ENCODE measurements at regions not wholly inside any gene's neighbourhood (a gene's known extent, or its start where the extent isn't known, plus 50 kb on each side); places are given as distances from the start of the nearest gene placed in this dataset.

GRCh38 chr16:86899757-86900156 is 321.4 kb downstream of the FOXL1 start:
- no peaks in the 10 kb centered on the region for H3K9me3 ChIP-seq
- no peak for DNase-seq
- no peaks in the 10 kb centered on the region for H3K36me3 ChIP-seq (ENCODE audit: low read depth, missing control alignments)
- TF ChIP-seq, protein P1, sequence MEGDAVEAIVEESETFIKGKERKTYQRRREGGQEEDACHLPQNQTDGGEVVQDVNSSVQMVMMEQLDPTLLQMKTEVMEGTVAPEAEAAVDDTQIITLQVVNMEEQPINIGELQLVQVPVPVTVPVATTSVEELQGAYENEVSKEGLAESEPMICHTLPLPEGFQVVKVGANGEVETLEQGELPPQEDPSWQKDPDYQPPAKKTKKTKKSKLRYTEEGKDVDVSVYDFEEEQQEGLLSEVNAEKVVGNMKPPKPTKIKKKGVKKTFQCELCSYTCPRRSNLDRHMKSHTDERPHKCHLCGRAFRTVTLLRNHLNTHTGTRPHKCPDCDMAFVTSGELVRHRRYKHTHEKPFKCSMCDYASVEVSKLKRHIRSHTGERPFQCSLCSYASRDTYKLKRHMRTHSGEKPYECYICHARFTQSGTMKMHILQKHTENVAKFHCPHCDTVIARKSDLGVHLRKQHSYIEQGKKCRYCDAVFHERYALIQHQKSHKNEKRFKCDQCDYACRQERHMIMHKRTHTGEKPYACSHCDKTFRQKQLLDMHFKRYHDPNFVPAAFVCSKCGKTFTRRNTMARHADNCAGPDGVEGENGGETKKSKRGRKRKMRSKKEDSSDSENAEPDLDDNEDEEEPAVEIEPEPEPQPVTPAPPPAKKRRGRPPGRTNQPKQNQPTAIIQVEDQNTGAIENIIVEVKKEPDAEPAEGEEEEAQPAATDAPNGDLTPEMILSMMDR (IDR thresholded peaks at IDR 0.05), result no peak
- TF ChIP-seq POLR2A (IDR thresholded peaks at IDR 0.05), result no peak
- H3K27ac ChIP-seq, result no peak overlapping the region
- WGBS, 2 donors, result 88 to 96% methylated on average over 4 of the region's 4 CpGs
- no peaks in the 10 kb centered on the region for H3K27me3 ChIP-seq
- intact Hi-C loops (cut with DNase I; ENCODE audit: low total_unique reads), result no loop called here
- H3K4me1 ChIP-seq, result no peaks in the 10 kb centered on the region
- no peak overlapping the region for H3K4me3 ChIP-seq

DNA sequence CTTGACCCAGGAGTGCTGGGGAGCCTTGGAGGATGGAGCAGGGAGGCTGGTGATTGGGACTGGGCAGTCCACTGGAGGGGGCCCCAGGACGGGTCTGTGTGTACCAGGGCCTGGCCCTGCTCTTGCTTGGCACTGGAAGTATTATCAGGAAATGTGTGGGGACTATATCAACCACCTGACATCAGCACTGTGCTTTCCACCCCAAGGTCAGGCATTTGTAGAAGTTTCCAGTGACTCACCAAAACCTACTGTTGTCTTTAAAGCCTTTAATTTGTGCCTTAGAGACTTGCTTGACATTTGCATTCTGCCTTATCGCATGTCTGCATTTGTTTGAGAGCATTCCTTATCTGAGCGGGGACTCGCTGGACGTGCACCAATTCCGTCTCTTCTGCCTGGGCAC is 323.1 kb downstream of the FOXL1 start:
- intact Hi-C loops (cut with DNase I; ENCODE audit: low total_unique reads), result no loop called here
- Histone ChIP-seq H3K4me3 (no peak overlapping the region), H3K36me3 (ENCODE audit: low read depth, missing control alignments) (no peaks in the 10 kb centered on the region), H3K4me1 (no peaks in the 10 kb centered on the region), H3K27me3 (no peaks in the 10 kb centered on the region), H3K9me3 (no peaks in the 10 kb centered on the region), H3K27ac (no peak overlapping the region)
- no peak for TF ChIP-seq POLR2A (IDR thresholded peaks at IDR 0.05)
- TF ChIP-seq, protein P1 (IDR thresholded peaks at IDR 0.05), result no peak
- DNase-seq, result no peak
- 46 to 66% methylated on average over 6 of the region's 6 CpGs for WGBS, 2 donors

DNA sequence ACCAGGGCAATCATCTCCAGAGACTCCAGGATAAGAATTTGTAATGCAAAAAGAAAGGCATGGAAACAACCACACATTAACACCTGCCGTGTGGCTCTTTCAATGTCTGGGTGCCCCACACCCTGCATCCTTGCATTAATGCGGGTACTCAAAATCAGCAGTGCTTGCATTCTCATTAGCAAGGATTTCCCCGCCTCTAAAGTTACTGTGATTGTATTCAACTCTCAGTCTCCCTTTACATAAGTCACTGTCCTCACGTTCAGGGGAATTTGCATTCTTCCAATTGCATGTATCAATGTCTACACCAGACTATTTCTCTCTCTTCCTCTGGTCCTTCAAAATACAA is 324.3 kb downstream of the FOXL1 start:
- Histone ChIP-seq H3K4me3 (no peak overlapping the region), H3K9me3 (no peaks in the 10 kb centered on the region), H3K27me3 (no peaks in the 10 kb centered on the region), H3K27ac (no peak overlapping the region), H3K36me3 (ENCODE audit: low read depth, missing control alignments) (no peaks in the 10 kb centered on the region), H3K4me1 (no peaks in the 10 kb centered on the region)
- TF ChIP-seq, protein P1 (IDR thresholded peaks at IDR 0.05), result no peak
- TF ChIP-seq POLR2A (IDR thresholded peaks at IDR 0.05), result no peak
- DNase-seq, result no peak
- intact Hi-C loops (cut with DNase I; ENCODE audit: low total_unique reads), result no loop called here
- WGBS, 2 donors, result 83 to 88% methylated on average over 4 of the region's 4 CpGs

DNA sequence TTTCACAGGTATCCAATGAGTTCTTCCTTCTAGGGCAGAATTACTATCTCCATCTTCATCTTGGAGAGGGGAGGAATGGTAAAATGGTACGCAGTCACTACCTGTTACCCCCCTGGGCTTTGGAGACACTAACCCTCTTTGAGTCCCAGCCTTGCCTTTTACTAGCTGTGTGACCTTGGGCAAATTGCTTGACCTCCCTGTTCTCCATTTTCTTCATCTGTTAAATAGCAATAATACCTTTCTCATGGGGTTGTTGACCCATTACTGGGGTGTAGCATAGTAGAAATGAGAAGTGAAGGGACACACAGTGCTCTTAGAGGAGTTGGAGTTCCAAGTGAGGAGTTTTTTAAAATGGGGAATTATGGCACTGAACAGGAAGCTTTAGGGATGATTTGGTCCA is 324.7 kb downstream of the FOXL1 start:
- Histone ChIP-seq H3K4me1 (no peaks in the 10 kb centered on the region), H3K4me3 (no peak overlapping the region), H3K27ac (no peak overlapping the region), H3K9me3 (no peaks in the 10 kb centered on the region), H3K36me3 (ENCODE audit: low read depth, missing control alignments) (no peaks in the 10 kb centered on the region), H3K27me3 (no peaks in the 10 kb centered on the region)
- DNase-seq, result no peak
- intact Hi-C loops (cut with DNase I; ENCODE audit: low total_unique reads), result no loop called here
- TF ChIP-seq, protein P1 (IDR thresholded peaks at IDR 0.05), result no peak
- no peak for TF ChIP-seq POLR2A (IDR thresholded peaks at IDR 0.05)
- WGBS, 2 donors, result 73 to 92% methylated on average over 1 of the region's 1 CpG

DNA sequence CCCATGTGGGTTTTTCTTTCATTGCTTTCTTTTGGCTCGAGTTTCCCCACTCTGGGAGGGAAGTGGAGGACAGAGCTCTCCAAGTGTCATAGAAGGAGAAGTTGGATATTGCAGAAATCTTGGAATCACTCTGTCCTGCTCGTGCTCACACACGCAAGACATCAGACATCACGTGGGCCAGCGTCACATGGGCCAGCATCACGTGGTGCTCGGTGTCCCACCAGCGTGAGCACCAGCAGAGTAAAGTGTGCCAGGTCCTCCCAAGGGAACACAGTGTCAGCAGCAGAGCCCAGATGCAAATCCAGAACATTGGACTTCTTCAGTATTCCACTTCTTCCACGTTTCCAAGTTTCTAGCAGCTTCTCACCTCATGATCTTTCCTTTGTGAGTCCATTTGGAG is 327.0 kb downstream of the FOXL1 start:
- intact Hi-C loops (cut with DNase I; ENCODE audit: low total_unique reads), result no loop called here
- peak; percentile 37 for DNase-seq
- H3K4me3 ChIP-seq, result no peak overlapping the region
- H3K27me3 ChIP-seq, result no peaks in the 10 kb centered on the region
- H3K36me3 ChIP-seq (ENCODE audit: low read depth, missing control alignments), result no peaks in the 10 kb centered on the region
- TF ChIP-seq, protein P1 (IDR thresholded peaks at IDR 0.05), result no peak
- TF ChIP-seq POLR2A (IDR thresholded peaks at IDR 0.05), result no peak
- 70 to 79% methylated on average over 9 of the region's 9 CpGs for WGBS, 2 donors
- H3K4me1 ChIP-seq, result no peaks in the 10 kb centered on the region
- H3K27ac ChIP-seq, result no peak overlapping the region
- H3K9me3 ChIP-seq, result no peaks in the 10 kb centered on the region
